Mammary epithelial cell (primary cell): ENCODE measurements at regions not wholly inside any gene's neighbourhood (a gene's known extent, or its start where the extent isn't known, plus 50 kb on each side); places are given as distances from the start of the nearest gene placed in this dataset.

Experiments used
- CTCF ChIP-seq, 2 donors: IDR thresholded peaks in 1 of 2; conservative IDR thresholded peaks in 1 of 2; 2 replicates each; pipeline ENCODE4 v1.5.1; 2011 to 2012; ENCODE audit warnings: inconsistent platforms in 2 of 2, low read length in 2 of 2, mild to moderate bottlenecking in 2 of 2, control low read depth in 1 of 2, low read depth in 1 of 2; ENCODE audit not compliant: insufficient read depth in 1 of 2; ENCODE audit errors: extremely low read depth in 1 of 2
- EZH2 ChIP-seq: IDR thresholded peaks from 2 replicates; pipeline ENCODE4 v1.6.1; 2012; ENCODE audit warnings: low read length, inconsistent platforms, borderline replicate concordance

- TF ChIP-seq CTCF (conservative IDR thresholded peaks at IDR 0.05 in 1 of 2, IDR thresholded peaks at IDR 0.05 in 1 of 2; ENCODE audit: extremely low read depth in 1 of 2, insufficient read depth in 1 of 2, low read depth in 1 of 2, low read length in 2 of 2) = no peak
- no peak for TF ChIP-seq EZH2
These were observed 68.1 kb upstream of the CCBE1 start for GRCh38 chr18:59765343-59765742.
